CD4-positive, CD25-positive, alpha-beta regulatory T cell (primary cell): ENCODE measurements at regions not wholly inside any gene's neighbourhood (a gene's known extent, or its start where the extent isn't known, plus 50 kb on each side); places are given as distances from the start of the nearest gene placed in this dataset.

Source experiments
- ATAC-seq, 2 donors: fragments of 150-1000 bp; cut with Tn5 transposase; one replicate each; pipeline ENCODE4 v1.10.0; 2021; ENCODE audit warnings: low read depth in 2 of 2, moderate number of reproducible peaks in 2 of 2, moderate library complexity in 1 of 2
- DNase-seq, 3 donors: peaks; one replicate each; pipeline versions ENCODE4 v3.0.0 to v3.0.0-alpha.2; 2012 to 2022; ENCODE audit warnings: mixed read lengths in 1 of 3
- H3K27ac ChIP-seq: one replicate; pipeline ENCODE4 v1.7.0; 2013; ENCODE audit warnings: mild to moderate bottlenecking, low read length; ENCODE audit not compliant: insufficient read depth, poor library complexity, severe bottlenecking
- H3K27me3 ChIP-seq: one replicate; pipeline ENCODE4 v1.7.0; 2013; ENCODE audit warnings: low read length; ENCODE audit not compliant: control insufficient read depth, insufficient read depth
- H3K36me3 ChIP-seq: one replicate; pipeline ENCODE4 v1.7.0; 2013; ENCODE audit warnings: mild to moderate bottlenecking, low read length, moderate library complexity; ENCODE audit not compliant: control insufficient read depth, insufficient read depth
- H3K4me1 ChIP-seq: 2 replicates; pipeline ENCODE4 v1.7.0; 2013; ENCODE audit warnings: mild to moderate bottlenecking, low read length; ENCODE audit not compliant: insufficient read depth, control insufficient read depth, poor library complexity, severe bottlenecking
- H3K4me3 ChIP-seq: one replicate; pipeline ENCODE4 v1.7.0; 2013; ENCODE audit warnings: low read depth, mild to moderate bottlenecking, low read length, moderate library complexity
- H3K9me3 ChIP-seq, 2 experiments: 1 replicate in 1 of 2; 2 replicates in 1 of 2; pipeline ENCODE4 v1.7.0; 2013; ENCODE audit warnings: low read length in 2 of 2, mild to moderate bottlenecking in 1 of 2, moderate library complexity in 1 of 2; ENCODE audit not compliant: control insufficient read depth in 2 of 2
- H3K27ac Mint-ChIP-seq, 3 donors: one replicate each; pipeline ENCODE4 v1.8.0; 2020 to 2022; ENCODE audit warnings: mild to moderate bottlenecking in 3 of 3, mixed read lengths in 3 of 3, moderate library complexity in 2 of 3
- H3K27me3 Mint-ChIP-seq: one replicate; pipeline ENCODE4 v1.8.0; 2022; ENCODE audit warnings: mild to moderate bottlenecking, mixed read lengths
- H3K36me3 Mint-ChIP-seq: one replicate; pipeline ENCODE4 v1.8.0; 2020; ENCODE audit warnings: mixed read lengths
- H3K4me1 Mint-ChIP-seq, 4 donors: one replicate each; pipeline ENCODE4 v1.8.0; 2020 to 2022; ENCODE audit warnings: mixed read lengths in 4 of 4, mild to moderate bottlenecking in 1 of 4
- H3K4me3 Mint-ChIP-seq, 4 donors: one replicate each; pipeline ENCODE4 v1.8.0; 2020 to 2022; ENCODE audit warnings: mild to moderate bottlenecking in 4 of 4, mixed read lengths in 4 of 4, moderate library complexity in 3 of 4
- H3K9me3 Mint-ChIP-seq, 7 donors: one replicate each; pipeline ENCODE4 v1.8.0; 2020 to 2022; ENCODE audit warnings: mixed read lengths in 7 of 7, mild to moderate bottlenecking in 3 of 7, moderate library complexity in 2 of 7

DNA sequence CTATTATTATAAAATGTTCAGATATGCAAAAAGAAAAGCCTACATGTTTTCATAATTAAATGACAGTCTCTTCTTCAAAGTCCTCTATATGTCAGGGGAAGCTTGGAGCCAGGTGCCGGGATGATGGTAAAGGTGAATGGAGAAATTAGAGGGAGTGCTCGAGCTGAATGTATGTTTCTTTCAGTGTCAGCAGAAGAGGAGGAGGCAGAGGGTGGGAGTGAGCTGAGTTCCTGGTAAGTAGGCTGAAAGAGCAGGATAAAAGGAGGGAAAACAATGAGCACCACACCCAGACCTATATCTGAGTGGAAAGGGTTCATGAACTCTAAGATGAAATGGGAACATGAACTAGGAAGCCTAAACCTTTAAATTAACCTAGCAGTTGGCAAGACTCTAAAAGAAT lies 307.6 kb upstream of the NBEA start:
- Histone ChIP-seq H3K27ac (no peak overlapping the region), H3K9me3 (peaks cover 0 to 3% of the 10 kb centered on the region in 2 experiments), H3K4me3 (no peak overlapping the region), H3K36me3 (no peaks in the 10 kb centered on the region), H3K4me1 (no peaks in the 10 kb centered on the region), H3K27me3 (no peaks in the 10 kb centered on the region)
- ATAC-seq: no peak
- H3K27me3 Mint-ChIP-seq: no peaks in the 10 kb centered on the region
- H3K4me3 Mint-ChIP-seq: no peak overlapping the region
- peaks cover 0 to 10% (median 4%) of the 10 kb centered on the region in 7 donors for H3K9me3 Mint-ChIP-seq
- H3K36me3 Mint-ChIP-seq: no peaks in the 10 kb centered on the region
- H3K4me1 Mint-ChIP-seq: no peaks in the 10 kb centered on the region
- no peak for DNase-seq
- no peak overlapping the region for H3K27ac Mint-ChIP-seq

DNA sequence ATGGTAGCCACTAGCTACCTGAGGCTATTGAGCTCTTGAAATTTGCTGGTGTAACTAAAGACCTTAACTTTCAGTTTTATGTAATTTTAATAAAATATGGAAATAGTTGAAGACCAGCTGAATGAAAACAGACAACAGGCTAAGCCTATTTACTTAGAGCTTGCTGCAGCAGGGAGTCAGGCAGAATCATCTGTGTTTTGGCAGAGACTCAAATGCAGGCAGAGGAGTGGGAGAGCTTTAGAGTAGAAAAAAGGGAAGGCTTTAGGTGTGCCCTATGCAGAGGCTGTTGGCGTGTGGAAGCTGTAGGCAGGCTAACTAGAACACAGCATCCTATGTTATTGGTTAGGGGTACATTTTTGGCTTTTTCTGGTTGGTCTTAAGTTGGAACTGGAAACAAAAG lies 304.9 kb upstream of the NBEA start:
- no peaks in the 10 kb centered on the region for H3K36me3 Mint-ChIP-seq
- no peak overlapping the region for H3K27ac Mint-ChIP-seq
- peaks cover 0 to 14% (median 4%) of the 10 kb centered on the region in 7 donors for H3K9me3 Mint-ChIP-seq
- Histone ChIP-seq H3K27me3 (no peaks in the 10 kb centered on the region), H3K4me3 (no peak overlapping the region), H3K36me3 (no peaks in the 10 kb centered on the region), H3K9me3 (peaks cover 0 to 1% of the 10 kb centered on the region in 2 experiments), H3K4me1 (no peaks in the 10 kb centered on the region), H3K27ac (no peak overlapping the region)
- no peaks in the 10 kb centered on the region for H3K4me1 Mint-ChIP-seq
- ATAC-seq (no peak), DNase-seq (no peak)
- H3K27me3 Mint-ChIP-seq: no peaks in the 10 kb centered on the region
- no peak overlapping the region for H3K4me3 Mint-ChIP-seq

DNA sequence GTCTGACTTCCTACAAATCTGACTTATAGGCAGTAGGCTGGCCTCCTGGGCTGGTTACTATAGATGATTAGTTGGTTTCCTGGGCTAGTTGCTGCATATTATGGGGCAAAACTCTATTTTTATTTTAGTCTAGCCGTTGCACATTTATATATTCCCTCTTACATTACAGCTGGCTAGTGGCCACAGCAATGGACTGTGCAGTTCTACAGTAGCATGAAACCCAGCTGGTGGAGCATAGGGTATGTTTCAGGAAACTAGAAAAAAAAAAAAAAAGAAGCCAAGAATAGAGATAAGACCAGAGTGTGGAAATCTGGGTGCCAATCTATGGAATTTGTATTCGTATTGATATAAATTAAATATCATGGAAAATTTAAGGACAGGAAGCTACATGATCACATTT lies 304.4 kb upstream of the NBEA start:
- Histone ChIP-seq H3K27ac (no peak overlapping the region), H3K4me1 (no peaks in the 10 kb centered on the region), H3K4me3 (no peak overlapping the region), H3K36me3 (no peaks in the 10 kb centered on the region), H3K27me3 (no peaks in the 10 kb centered on the region), H3K9me3 (peaks cover 0 to 1% of the 10 kb centered on the region in 2 experiments)
- no peaks in the 10 kb centered on the region for H3K4me1 Mint-ChIP-seq
- no peaks in the 10 kb centered on the region for H3K27me3 Mint-ChIP-seq
- no peaks in the 10 kb centered on the region for H3K36me3 Mint-ChIP-seq
- H3K27ac Mint-ChIP-seq: no peak overlapping the region
- ATAC-seq: no peak
- DNase-seq: no peak
- H3K4me3 Mint-ChIP-seq: no peak overlapping the region
- peaks cover 0 to 15% (median 2%) of the 10 kb centered on the region in 7 donors for H3K9me3 Mint-ChIP-seq

- no peak overlapping the region for H3K4me3 Mint-ChIP-seq
- H3K27me3 Mint-ChIP-seq: no peaks in the 10 kb centered on the region
- no peaks in the 10 kb centered on the region for H3K36me3 Mint-ChIP-seq
- no peak for DNase-seq
- no peak overlapping the region for H3K27ac Mint-ChIP-seq
- Histone ChIP-seq H3K36me3 (no peaks in the 10 kb centered on the region), H3K4me3 (no peak overlapping the region), H3K27ac (no peak overlapping the region), H3K27me3 (no peaks in the 10 kb centered on the region), H3K4me1 (no peaks in the 10 kb centered on the region), H3K9me3 (peaks cover 0 to 1% of the 10 kb centered on the region in 2 experiments)
- H3K4me1 Mint-ChIP-seq: no peaks in the 10 kb centered on the region
- H3K9me3 Mint-ChIP-seq: peaks cover 0 to 14% (median 2%) of the 10 kb centered on the region in 7 donors
- ATAC-seq: no peak
Measured at GRCh38 chr13:34638897-34639296, 303.2 kb upstream of the NBEA start.

DNA sequence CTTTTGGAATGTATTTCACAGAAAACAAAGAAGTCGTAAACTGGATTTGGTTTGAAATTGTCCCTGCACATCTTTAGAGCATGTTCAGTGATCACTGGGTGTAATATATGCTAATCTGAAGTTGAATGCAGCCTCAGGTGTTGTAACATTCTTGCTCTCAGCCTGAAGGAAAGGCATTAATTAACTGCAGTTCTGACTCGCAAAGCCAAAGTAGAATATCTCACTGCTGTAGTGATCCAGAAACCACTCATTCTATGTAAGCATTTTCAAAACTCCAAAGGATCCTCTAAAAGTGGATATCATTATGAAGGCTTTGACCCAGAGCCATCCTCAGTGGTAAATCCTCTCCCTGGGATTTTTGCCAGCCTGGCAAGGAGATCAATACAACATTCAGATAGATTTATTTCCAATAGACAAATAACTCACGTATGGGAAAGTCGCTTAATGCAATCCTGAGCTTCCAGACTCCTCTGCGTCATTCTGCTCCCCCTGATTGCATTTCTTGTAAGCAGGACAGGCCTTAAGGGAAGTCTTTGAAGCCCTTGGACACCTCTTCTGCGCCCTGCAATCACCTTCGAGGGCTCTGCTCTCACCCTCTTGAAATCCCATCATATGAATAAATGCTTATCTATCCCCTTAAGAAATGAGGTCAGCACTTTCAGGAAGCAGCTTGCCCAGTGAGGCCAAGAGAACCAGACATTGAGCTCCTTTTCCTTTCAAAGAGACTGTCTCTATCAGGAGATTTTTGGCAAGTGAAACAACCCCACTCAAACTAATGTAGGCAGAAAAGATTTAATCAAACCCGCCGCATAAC lies 301.7 kb upstream of the NBEA start:
- no peaks in the 10 kb centered on the region for H3K4me1 ChIP-seq
- no peaks in the 10 kb centered on the region for H3K36me3 Mint-ChIP-seq
- ATAC-seq (no peak), DNase-seq (no peak)
- H3K27me3 ChIP-seq: no peaks in the 10 kb centered on the region
- no peak overlapping the region for H3K4me3 ChIP-seq
- no peak overlapping the region for H3K27ac ChIP-seq
- H3K36me3 ChIP-seq: no peaks in the 10 kb centered on the region
- no peak overlapping the region for H3K27ac Mint-ChIP-seq
- H3K9me3 ChIP-seq: peaks cover 0 to 1% of the 10 kb centered on the region in 2 experiments
- peaks cover 0 to 15% (median 3%) of the 10 kb centered on the region in 7 donors for H3K9me3 Mint-ChIP-seq
- no peak overlapping the region for H3K4me3 Mint-ChIP-seq
- H3K27me3 Mint-ChIP-seq: no peaks in the 10 kb centered on the region
- no peaks in the 10 kb centered on the region for H3K4me1 Mint-ChIP-seq

- Histone ChIP-seq H3K9me3 (peaks cover 0 to 1% of the 10 kb centered on the region in 2 experiments), H3K4me1 (no peaks in the 10 kb centered on the region), H3K36me3 (no peaks in the 10 kb centered on the region), H3K27ac (no peak overlapping the region), H3K4me3 (no peak overlapping the region), H3K27me3 (no peaks in the 10 kb centered on the region)
- no peak overlapping the region for H3K4me3 Mint-ChIP-seq
- no peaks in the 10 kb centered on the region for H3K4me1 Mint-ChIP-seq
- DNase-seq (no peak), ATAC-seq (no peak)
- no peaks in the 10 kb centered on the region for H3K36me3 Mint-ChIP-seq
- no peaks in the 10 kb centered on the region for H3K27me3 Mint-ChIP-seq
- no peak overlapping the region for H3K27ac Mint-ChIP-seq
- peaks cover 1 to 20% (median 4%) of the 10 kb centered on the region in 7 donors for H3K9me3 Mint-ChIP-seq
Measured at GRCh38 chr13:34640993-34641330, 301.1 kb upstream of the NBEA start.

GRCh38 chr13:34647379-34648150 lies 294.5 kb upstream of the NBEA start:
- Histone ChIP-seq H3K27ac (no peak overlapping the region), H3K4me1 (no peaks in the 10 kb centered on the region), H3K9me3 (no peaks in the 10 kb centered on the region), H3K4me3 (no peak overlapping the region), H3K27me3 (no peaks in the 10 kb centered on the region), H3K36me3 (no peaks in the 10 kb centered on the region)
- ATAC-seq: no peak
- peaks cover 2 to 25% (median 5%) of the 10 kb centered on the region in 7 donors for H3K9me3 Mint-ChIP-seq
- H3K27me3 Mint-ChIP-seq: no peaks in the 10 kb centered on the region
- H3K27ac Mint-ChIP-seq: no peak overlapping the region
- DNase-seq: no peak
- H3K4me1 Mint-ChIP-seq: no peaks in the 10 kb centered on the region
- H3K36me3 Mint-ChIP-seq: no peaks in the 10 kb centered on the region
- H3K4me3 Mint-ChIP-seq: no peak overlapping the region
